Loucy (cell line): ENCODE measurements at regions not wholly inside any gene's neighbourhood (a gene's known extent, or its start where the extent isn't known, plus 50 kb on each side); places are given as distances from the start of the nearest gene placed in this dataset.

Experiments
- H2AFZ ChIP-seq: fragments of 200-600 bp; sonication (generic); 2 replicates; pipeline ENCODE4 v1.6.0; 2016; ENCODE audit warnings: antibody characterized with exemption, mild to moderate bottlenecking, low read length, moderate library complexity
- H3F3A ChIP-seq: fragments of 200-600 bp; 2 replicates; pipeline ENCODE4 v1.6.0; 2016; ENCODE audit warnings: antibody characterized with exemption, low read depth, mild to moderate bottlenecking
- H3K27me3 ChIP-seq: fragments of 200-600 bp; sonication (generic); 2 replicates; pipeline ENCODE4 v1.6.1; 2014; ENCODE audit warnings: low read length, mild to moderate bottlenecking; ENCODE audit not compliant: insufficient read depth, poor library complexity, severe bottlenecking
- H3K36me3 ChIP-seq: fragments of 200-600 bp; sonication (generic); 2 replicates; pipeline ENCODE4 v1.6.1; 2016; ENCODE audit warnings: low read length; ENCODE audit not compliant: insufficient read depth
- H3K4me1 ChIP-seq: fragments of 200-600 bp; sonication (generic); 2 replicates; pipeline ENCODE4 v1.5.1; 2014; ENCODE audit warnings: low read length, mild to moderate bottlenecking; ENCODE audit not compliant: insufficient read depth, poor library complexity, severe bottlenecking
- H3K4me2 ChIP-seq: fragments of 200-600 bp; sonication (generic); 2 replicates; pipeline ENCODE4 v1.6.0; 2014; ENCODE audit warnings: antibody characterized with exemption, low read length, low read depth, mild to moderate bottlenecking; ENCODE audit not compliant: poor library complexity, severe bottlenecking
- H3K4me3 ChIP-seq: fragments of 200-600 bp; sonication (generic); 2 replicates; pipeline ENCODE4 v1.5.1; 2014; ENCODE audit warnings: low read length, mild to moderate bottlenecking, mixed read lengths; ENCODE audit not compliant: poor library complexity, severe bottlenecking
- H3K79me2 ChIP-seq: fragments of 200-600 bp; sonication (generic); 2 replicates; pipeline ENCODE4 v1.6.1; 2014; ENCODE audit warnings: low read length; ENCODE audit not compliant: insufficient read depth
- H3K9ac ChIP-seq: fragments of 200-600 bp; sonication (generic); 2 replicates; pipeline ENCODE4 v1.6.0; 2014; ENCODE audit warnings: mild to moderate bottlenecking, low read depth, low read length, moderate library complexity; ENCODE audit not compliant: poor library complexity, severe bottlenecking
- H3K9me2 ChIP-seq: fragments of 200-600 bp; sonication (generic); replicated peaks from 2 replicates; pipeline ENCODE4 v1.6.1; 2016; ENCODE audit warnings: low read depth, low read length, mixed read lengths
- H3K9me3 ChIP-seq: fragments of 200-600 bp; sonication (generic); 2 replicates; pipeline ENCODE4 v1.6.1; 2014; ENCODE audit warnings: mild to moderate bottlenecking, antibody characterized with exemption, low read length, low read depth; ENCODE audit not compliant: insufficient read depth
- H4K20me1 ChIP-seq: fragments of 200-600 bp; sonication (generic); 2 replicates; pipeline ENCODE4 v1.6.0; 2014; ENCODE audit warnings: antibody characterized with exemption, low read length, mild to moderate bottlenecking; ENCODE audit not compliant: insufficient read depth, poor library complexity, severe bottlenecking
- CTCF ChIP-seq: fragments of 200-600 bp; sonication (generic); conservative IDR thresholded peaks from 2 replicates; pipeline ENCODE4 v1.5.1; 2014; ENCODE audit warnings: mild to moderate bottlenecking, antibody characterized with exemption, low read length
- EZH2phosphoT487 ChIP-seq: fragments of 200-600 bp; IDR thresholded peaks from 2 replicates; pipeline ENCODE4 v1.6.1; 2018; ENCODE audit warnings: antibody characterized with exemption, mild to moderate bottlenecking, moderate library complexity, borderline replicate concordance

- H3K4me3 ChIP-seq, result no peak overlapping the region
- H3K9ac ChIP-seq, result no peak overlapping the region
- H3K9me3 ChIP-seq, result no peaks in the 10 kb centered on the region
- H3K9me2 ChIP-seq, result no peaks in the 10 kb centered on the region
- H2AFZ ChIP-seq, result no peak overlapping the region
- H3F3A ChIP-seq, result no peaks in the 10 kb centered on the region
- no peaks in the 10 kb centered on the region for H3K79me2 ChIP-seq
- H4K20me1 ChIP-seq, result no peaks in the 10 kb centered on the region
- no peaks in the 10 kb centered on the region for H3K27me3 ChIP-seq
- no peaks in the 10 kb centered on the region for H3K4me1 ChIP-seq
- TF ChIP-seq CTCF, result no peak
- TF ChIP-seq EZH2phosphoT487, result no peak
- H3K36me3 ChIP-seq, result no peaks in the 10 kb centered on the region
- no peak overlapping the region for H3K4me2 ChIP-seq
Measured at GRCh38 chr3:63046580-63046979, 171.4 kb upstream of the CADPS start.

GRCh38 chr3:63047068-63047467 lies 171.9 kb upstream of the CADPS start:
- no peaks in the 10 kb centered on the region for H3K27me3 ChIP-seq
- no peak overlapping the region for H3K9ac ChIP-seq
- H3K9me2 ChIP-seq, result no peaks in the 10 kb centered on the region
- no peak for TF ChIP-seq EZH2phosphoT487
- no peak for TF ChIP-seq CTCF
- H3K4me1 ChIP-seq, result no peaks in the 10 kb centered on the region
- no peaks in the 10 kb centered on the region for H4K20me1 ChIP-seq
- no peaks in the 10 kb centered on the region for H3K9me3 ChIP-seq
- H3F3A ChIP-seq, result no peaks in the 10 kb centered on the region
- no peak overlapping the region for H2AFZ ChIP-seq
- no peaks in the 10 kb centered on the region for H3K79me2 ChIP-seq
- no peak overlapping the region for H3K4me2 ChIP-seq
- H3K4me3 ChIP-seq, result no peak overlapping the region
- no peaks in the 10 kb centered on the region for H3K36me3 ChIP-seq

- H3K4me3 ChIP-seq, result no peak overlapping the region
- no peaks in the 10 kb centered on the region for H3K9me2 ChIP-seq
- H2AFZ ChIP-seq, result no peak overlapping the region
- H3K27me3 ChIP-seq, result no peaks in the 10 kb centered on the region
- no peaks in the 10 kb centered on the region for H3K36me3 ChIP-seq
- no peaks in the 10 kb centered on the region for H3K9me3 ChIP-seq
- no peaks in the 10 kb centered on the region for H3K79me2 ChIP-seq
- no peak for TF ChIP-seq CTCF
- no peak for TF ChIP-seq EZH2phosphoT487
- no peaks in the 10 kb centered on the region for H3F3A ChIP-seq
- H3K4me2 ChIP-seq, result no peak overlapping the region
- no peak overlapping the region for H3K9ac ChIP-seq
- no peaks in the 10 kb centered on the region for H4K20me1 ChIP-seq
- H3K4me1 ChIP-seq, result no peaks in the 10 kb centered on the region
Measured at GRCh38 chr3:63048367-63049326, 173.4 kb upstream of the CADPS start.
